Liver (tissue), 3 donors: ENCODE measurements at regions not wholly inside any gene's neighbourhood (a gene's known extent, or its start where the extent isn't known, plus 50 kb on each side); places are given as distances from the start of the nearest gene placed in this dataset.

Source experiments
- GABPA ChIP-seq, 2 donors: IDR thresholded peaks in 1 of 2; conservative IDR thresholded peaks in 1 of 2; 2 replicates each; pipeline ENCODE4 v1.6.1; 2016; ENCODE audit warnings: antibody characterized with exemption in 2 of 2, mild to moderate bottlenecking in 1 of 2, moderate library complexity in 1 of 2
- JUND ChIP-seq, 2 donors: IDR thresholded peaks; 2 replicates each; pipeline ENCODE4 v1.6.1; 2016; ENCODE audit warnings: antibody characterized with exemption in 2 of 2
- RXRA ChIP-seq, 2 donors: IDR thresholded peaks; 2 replicates each; pipeline ENCODE4 v1.6.1; 2017 to 2018; ENCODE audit warnings: antibody characterized with exemption in 2 of 2, mild to moderate bottlenecking in 1 of 2
- SP1 ChIP-seq: IDR thresholded peaks from 2 replicates; pipeline ENCODE4 v1.6.1; 2018; ENCODE audit warnings: antibody characterized with exemption, mild to moderate bottlenecking
- YY1 ChIP-seq: IDR thresholded peaks from 2 replicates; pipeline ENCODE4 v1.6.1; 2016; ENCODE audit warnings: antibody characterized with exemption, mild to moderate bottlenecking
- TF ChIP-seq, protein P1 (sequence below): fragments of 150-350 bp; IDR thresholded peaks from 2 replicates; pipeline ENCODE4 v1.5.1; 2017; ENCODE audit warnings: improper control_type of control experiment, low read depth, low read length; ENCODE audit not compliant: missing input control
- TF ChIP-seq, protein P2 (sequence below): IDR thresholded peaks from 2 replicates; pipeline ENCODE4 v1.6.1; 2016; ENCODE audit warnings: antibody characterized with exemption, mild to moderate bottlenecking
- donor health status: healthy.
- donor health status: healthy.

DNA sequence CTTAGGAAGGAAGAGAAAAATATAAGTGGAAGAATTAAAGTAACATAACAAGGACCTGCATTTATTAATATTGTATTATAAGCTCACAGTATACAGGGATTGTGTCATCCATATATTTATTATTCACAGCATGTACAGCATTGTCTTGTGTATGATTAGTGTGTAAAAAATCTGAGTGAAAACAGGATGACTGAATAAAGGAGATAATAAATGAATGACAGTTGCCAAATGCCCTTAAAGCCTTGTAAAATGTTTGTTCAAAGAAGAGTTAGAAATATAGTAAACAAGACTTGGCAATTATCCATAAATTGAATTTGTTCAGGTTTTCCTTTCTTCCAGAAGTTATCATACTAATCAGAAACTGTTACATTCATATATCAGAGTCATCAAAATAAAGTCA lies 172.7 kb downstream of the BTC start:
- TF ChIP-seq JUND (IDR thresholded peaks at IDR 0.05) (no peak), SP1 (no peak), YY1 (no peak), RXRA (IDR thresholded peaks at IDR 0.05) (no peak), GABPA (IDR thresholded peaks at IDR 0.05 in 1 of 2, conservative IDR thresholded peaks at IDR 0.05 in 1 of 2) (no peak)
- TF ChIP-seq, protein P1, sequence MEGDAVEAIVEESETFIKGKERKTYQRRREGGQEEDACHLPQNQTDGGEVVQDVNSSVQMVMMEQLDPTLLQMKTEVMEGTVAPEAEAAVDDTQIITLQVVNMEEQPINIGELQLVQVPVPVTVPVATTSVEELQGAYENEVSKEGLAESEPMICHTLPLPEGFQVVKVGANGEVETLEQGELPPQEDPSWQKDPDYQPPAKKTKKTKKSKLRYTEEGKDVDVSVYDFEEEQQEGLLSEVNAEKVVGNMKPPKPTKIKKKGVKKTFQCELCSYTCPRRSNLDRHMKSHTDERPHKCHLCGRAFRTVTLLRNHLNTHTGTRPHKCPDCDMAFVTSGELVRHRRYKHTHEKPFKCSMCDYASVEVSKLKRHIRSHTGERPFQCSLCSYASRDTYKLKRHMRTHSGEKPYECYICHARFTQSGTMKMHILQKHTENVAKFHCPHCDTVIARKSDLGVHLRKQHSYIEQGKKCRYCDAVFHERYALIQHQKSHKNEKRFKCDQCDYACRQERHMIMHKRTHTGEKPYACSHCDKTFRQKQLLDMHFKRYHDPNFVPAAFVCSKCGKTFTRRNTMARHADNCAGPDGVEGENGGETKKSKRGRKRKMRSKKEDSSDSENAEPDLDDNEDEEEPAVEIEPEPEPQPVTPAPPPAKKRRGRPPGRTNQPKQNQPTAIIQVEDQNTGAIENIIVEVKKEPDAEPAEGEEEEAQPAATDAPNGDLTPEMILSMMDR: no peak
- TF ChIP-seq, protein P2, sequence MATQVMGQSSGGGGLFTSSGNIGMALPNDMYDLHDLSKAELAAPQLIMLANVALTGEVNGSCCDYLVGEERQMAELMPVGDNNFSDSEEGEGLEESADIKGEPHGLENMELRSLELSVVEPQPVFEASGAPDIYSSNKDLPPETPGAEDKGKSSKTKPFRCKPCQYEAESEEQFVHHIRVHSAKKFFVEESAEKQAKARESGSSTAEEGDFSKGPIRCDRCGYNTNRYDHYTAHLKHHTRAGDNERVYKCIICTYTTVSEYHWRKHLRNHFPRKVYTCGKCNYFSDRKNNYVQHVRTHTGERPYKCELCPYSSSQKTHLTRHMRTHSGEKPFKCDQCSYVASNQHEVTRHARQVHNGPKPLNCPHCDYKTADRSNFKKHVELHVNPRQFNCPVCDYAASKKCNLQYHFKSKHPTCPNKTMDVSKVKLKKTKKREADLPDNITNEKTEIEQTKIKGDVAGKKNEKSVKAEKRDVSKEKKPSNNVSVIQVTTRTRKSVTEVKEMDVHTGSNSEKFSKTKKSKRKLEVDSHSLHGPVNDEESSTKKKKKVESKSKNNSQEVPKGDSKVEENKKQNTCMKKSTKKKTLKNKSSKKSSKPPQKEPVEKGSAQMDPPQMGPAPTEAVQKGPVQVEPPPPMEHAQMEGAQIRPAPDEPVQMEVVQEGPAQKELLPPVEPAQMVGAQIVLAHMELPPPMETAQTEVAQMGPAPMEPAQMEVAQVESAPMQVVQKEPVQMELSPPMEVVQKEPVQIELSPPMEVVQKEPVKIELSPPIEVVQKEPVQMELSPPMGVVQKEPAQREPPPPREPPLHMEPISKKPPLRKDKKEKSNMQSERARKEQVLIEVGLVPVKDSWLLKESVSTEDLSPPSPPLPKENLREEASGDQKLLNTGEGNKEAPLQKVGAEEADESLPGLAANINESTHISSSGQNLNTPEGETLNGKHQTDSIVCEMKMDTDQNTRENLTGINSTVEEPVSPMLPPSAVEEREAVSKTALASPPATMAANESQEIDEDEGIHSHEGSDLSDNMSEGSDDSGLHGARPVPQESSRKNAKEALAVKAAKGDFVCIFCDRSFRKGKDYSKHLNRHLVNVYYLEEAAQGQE: no peak
